ENCODE measurements at regions not wholly inside any gene's neighbourhood (a gene's known extent, or its start where the extent isn't known, plus 50 kb on each side); places are given as distances from the start of the nearest gene placed in this dataset.

- TF ChIP-seq CTCF (IDR thresholded peaks at IDR 0.05), result no peak
- TF ChIP-seq POLR2A (IDR thresholded peaks at IDR 0.05), result no peak
These were observed 112.6 kb upstream of the CCDC112 start for GRCh38 chr5:115409094-115409493.

All from testis (tissue), 2 donors.